DMS53 (cell line): ENCODE measurements at regions not wholly inside any gene's neighbourhood (a gene's known extent, or its start where the extent isn't known, plus 50 kb on each side); places are given as distances from the start of the nearest gene placed in this dataset.

Experiments
- DNase-seq: peaks from one replicate; lab custom pipeline; 2025; lab: John Stamatoyannopoulos, UW

GRCh38 chr13:111394211-111394922 is 73.9 kb downstream of the TEX29 start:
- DNase-seq = no peak

GRCh38 chr13:111395511-111396393 is 75.3 kb downstream of the TEX29 start:
- no peak for DNase-seq

GRCh38 chr13:111396457-111396856 is 76.0 kb downstream of the TEX29 start:
- DNase-seq = no peak

GRCh38 chr13:111397202-111397880 is 76.9 kb downstream of the TEX29 start:
- no peak for DNase-seq

GRCh38 chr13:111398196-111398595 is 77.8 kb downstream of the TEX29 start:
- no peak for DNase-seq

GRCh38 chr13:111398715-111399299 is 78.4 kb downstream of the TEX29 start:
- no peak for DNase-seq

- DNase-seq = no peak
Measured at GRCh38 chr13:111399334-111399733, 78.9 kb downstream of the TEX29 start.

GRCh38 chr13:111399776-111400538 is 79.5 kb downstream of the TEX29 start:
- no peak for DNase-seq

- no peak for DNase-seq
Measured at GRCh38 chr13:111401151-111401550, 80.7 kb downstream of the TEX29 start.

GRCh38 chr13:111401755-111402154 is 81.3 kb downstream of the TEX29 start:
- DNase-seq = no peak

GRCh38 chr13:111402441-111402840 is 82.0 kb downstream of the TEX29 start:
- DNase-seq = no peak

- DNase-seq = no peak
Measured at GRCh38 chr13:111403266-111403665, 82.8 kb downstream of the TEX29 start.

- no peak for DNase-seq
Measured at GRCh38 chr13:111404746-111405145, 84.3 kb downstream of the TEX29 start.

GRCh38 chr13:111406636-111407035 is 86.2 kb downstream of the TEX29 start:
- no peak for DNase-seq

GRCh38 chr13:111407381-111408131 is 87.1 kb downstream of the TEX29 start:
- no peak for DNase-seq

GRCh38 chr13:111409413-111409812 is 89.0 kb downstream of the TEX29 start:
- no peak for DNase-seq

GRCh38 chr13:111410232-111411021 is 90.0 kb downstream of the TEX29 start:
- DNase-seq = no peak

- DNase-seq = no peak
Measured at GRCh38 chr13:111411151-111411858, 90.9 kb downstream of the TEX29 start.

GRCh38 chr13:111411919-111412650 is 91.6 kb downstream of the TEX29 start:
- no peak for DNase-seq
